SH-SY5Y (cell line): ENCODE measurements at regions not wholly inside any gene's neighbourhood (a gene's known extent, or its start where the extent isn't known, plus 50 kb on each side); places are given as distances from the start of the nearest gene placed in this dataset.

Experiments used
- GATA2 ChIP-seq: IDR thresholded peaks from 2 replicates; pipeline ENCODE4 v1.6.1; 2011; ENCODE audit warnings: mild to moderate bottlenecking, low read depth, low read length
- GATA3 ChIP-seq: IDR thresholded peaks from 2 replicates; pipeline ENCODE4 v1.6.1; 2011; ENCODE audit warnings: low read depth, mild to moderate bottlenecking, low read length, moderate library complexity

DNA sequence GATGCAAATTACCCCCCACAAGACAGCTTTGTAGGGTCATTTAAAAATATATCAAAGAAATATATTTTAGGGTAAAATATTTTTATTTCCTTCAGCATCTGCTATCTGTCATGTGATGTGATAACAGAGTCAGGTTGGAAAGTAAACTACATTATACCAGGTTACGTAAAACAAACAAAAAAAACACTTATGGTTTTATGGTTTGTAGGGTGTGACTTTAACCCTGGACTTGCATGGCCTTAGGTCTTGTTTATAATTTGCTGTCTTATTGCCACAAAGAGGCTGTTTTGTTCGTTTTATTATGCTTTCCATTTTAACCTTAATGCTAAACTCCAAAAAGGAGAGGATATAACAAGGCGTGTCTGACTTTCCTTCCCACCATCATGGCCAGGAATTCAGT, 244.5 kb upstream of the MME start:
- TF ChIP-seq GATA3 (no peak), GATA2 (no peak)
